Hepatocyte (in vitro differentiated cells): ENCODE measurements at regions not wholly inside any gene's neighbourhood (a gene's known extent, or its start where the extent isn't known, plus 50 kb on each side); places are given as distances from the start of the nearest gene placed in this dataset.

ENCODE experiments used
- DNase-seq: peaks from one replicate; pipeline ENCODE4 v3.0.0-alpha.2; 2016; ENCODE audit warnings: low spot score
- H2AFZ ChIP-seq: fragments of 200-600 bp; sonication (generic); 2 replicates; pipeline ENCODE4 v1.6.0; 2016; ENCODE audit warnings: antibody characterized with exemption, mild to moderate bottlenecking
- H3K27ac ChIP-seq: fragments of 200-600 bp; sonication (generic); 2 replicates; pipeline ENCODE4 v1.5.1; 2016; ENCODE audit warnings: mild to moderate bottlenecking
- H3K27me3 ChIP-seq: fragments of 200-600 bp; sonication (generic); 2 replicates; pipeline ENCODE4 v1.6.1; 2016
- H3K36me3 ChIP-seq: fragments of 200-600 bp; sonication (generic); replicated peaks from 2 replicates; pipeline ENCODE4 v1.5.1; 2016; ENCODE audit warnings: low read depth; ENCODE audit not compliant: insufficient read depth
- H3K4me1 ChIP-seq: fragments of 200-600 bp; sonication (generic); 2 replicates; pipeline ENCODE4 v1.5.1; 2016; ENCODE audit warnings: mild to moderate bottlenecking, moderate library complexity; ENCODE audit not compliant: insufficient read depth
- H3K4me2 ChIP-seq: fragments of 200-600 bp; sonication (generic); 2 replicates; pipeline ENCODE4 v1.6.0; 2016
- H3K4me3 ChIP-seq: fragments of 200-600 bp; sonication (generic); 2 replicates; pipeline ENCODE4 v1.5.1; 2016; ENCODE audit warnings: mild to moderate bottlenecking
- H3K79me2 ChIP-seq: fragments of 200-600 bp; sonication (generic); 2 replicates; pipeline ENCODE4 v1.6.0; 2017; ENCODE audit warnings: mild to moderate bottlenecking
- H3K9me2 ChIP-seq: fragments of 200-600 bp; sonication (generic); replicated peaks from 2 replicates; pipeline ENCODE4 v1.6.0; 2017; ENCODE audit warnings: mild to moderate bottlenecking; ENCODE audit not compliant: insufficient read depth
- H3K9me3 ChIP-seq: fragments of 200-600 bp; sonication (generic); 2 replicates; pipeline ENCODE4 v1.5.1; 2016; ENCODE audit warnings: low read depth, mild to moderate bottlenecking
- H4K20me1 ChIP-seq: fragments of 200-600 bp; sonication (generic); 2 replicates; pipeline ENCODE4 v1.6.0; 2016; ENCODE audit warnings: mild to moderate bottlenecking; ENCODE audit not compliant: insufficient read depth, poor library complexity, severe bottlenecking
- EZH2 ChIP-seq: fragments of 200-600 bp; sonication (generic); IDR thresholded peaks from 2 replicates; pipeline ENCODE4 v1.6.1; 2016; ENCODE audit warnings: antibody characterized with exemption, mild to moderate bottlenecking, borderline replicate concordance
- EZH2phosphoT487 ChIP-seq: fragments of 200-600 bp; sonication (generic); IDR thresholded peaks from one replicate; pipeline ENCODE4 v1.6.1; 2018; ENCODE audit warnings: antibody characterized with exemption, mild to moderate bottlenecking, low read depth, moderate library complexity; ENCODE audit not compliant: unreplicated experiment, severe bottlenecking
- WGBS: methylation state at CpG from one replicate; pipeline ENCODE4 v1.1.6; 2016; ENCODE audit warnings: low lambda C conversion rate; ENCODE audit errors: missing lambda C conversion rate; 5-methylcytosine and 5-hydroxymethylcytosine counted together
- TF ChIP-seq, protein P1 (sequence below): fragments of 200-600 bp; sonication (generic); IDR thresholded peaks from 2 replicates; pipeline ENCODE4 v1.5.1; 2016; ENCODE audit warnings: antibody characterized with exemption, mild to moderate bottlenecking; ENCODE audit not compliant: poor library complexity

DNA sequence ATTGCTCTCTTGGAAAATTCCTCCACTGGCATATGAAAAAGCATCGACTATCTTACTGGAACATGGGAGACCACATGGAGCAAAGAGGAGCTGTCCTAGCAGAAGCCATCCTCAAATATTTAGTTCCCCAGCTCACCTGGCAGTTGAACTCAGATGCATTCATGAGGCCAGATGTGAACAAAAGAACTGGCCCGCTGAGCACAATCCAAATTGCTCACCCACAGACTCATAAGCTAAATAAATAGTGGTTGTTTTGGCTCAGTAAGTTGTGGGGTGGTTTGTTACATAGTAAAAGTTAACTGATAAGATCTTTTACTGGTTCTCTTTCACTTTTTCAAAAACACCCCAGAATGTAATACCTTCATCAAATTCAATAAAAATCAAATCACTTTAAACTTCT lies 108.6 kb upstream of the CWC22 start:
- H3K79me2 ChIP-seq, result no peaks in the 10 kb centered on the region
- WGBS, result 80% methylated on average over 2 of the region's 2 CpGs

DNA sequence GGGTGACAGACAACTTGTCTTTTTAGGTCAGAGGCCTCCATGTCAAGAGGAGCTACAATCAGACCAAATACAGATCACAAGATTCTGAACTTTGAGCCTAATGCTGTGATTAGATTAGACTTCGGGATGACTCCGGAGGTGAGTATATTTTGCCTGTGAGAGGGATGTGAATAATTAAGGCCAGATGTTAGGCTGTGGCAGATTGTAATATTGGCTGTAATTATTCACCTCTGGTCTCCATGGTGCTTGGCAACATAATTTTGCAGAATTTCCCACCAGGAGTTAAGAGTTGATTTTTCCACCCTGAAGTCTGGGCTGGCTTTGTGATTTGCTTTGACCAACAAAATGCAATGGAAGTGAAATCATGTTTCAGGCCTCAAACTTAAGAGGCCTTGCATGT lies 108.2 kb upstream of the CWC22 start:
- no peaks in the 10 kb centered on the region for H3K36me3 ChIP-seq
- TF ChIP-seq EZH2, result no peak
- TF ChIP-seq, protein P1, sequence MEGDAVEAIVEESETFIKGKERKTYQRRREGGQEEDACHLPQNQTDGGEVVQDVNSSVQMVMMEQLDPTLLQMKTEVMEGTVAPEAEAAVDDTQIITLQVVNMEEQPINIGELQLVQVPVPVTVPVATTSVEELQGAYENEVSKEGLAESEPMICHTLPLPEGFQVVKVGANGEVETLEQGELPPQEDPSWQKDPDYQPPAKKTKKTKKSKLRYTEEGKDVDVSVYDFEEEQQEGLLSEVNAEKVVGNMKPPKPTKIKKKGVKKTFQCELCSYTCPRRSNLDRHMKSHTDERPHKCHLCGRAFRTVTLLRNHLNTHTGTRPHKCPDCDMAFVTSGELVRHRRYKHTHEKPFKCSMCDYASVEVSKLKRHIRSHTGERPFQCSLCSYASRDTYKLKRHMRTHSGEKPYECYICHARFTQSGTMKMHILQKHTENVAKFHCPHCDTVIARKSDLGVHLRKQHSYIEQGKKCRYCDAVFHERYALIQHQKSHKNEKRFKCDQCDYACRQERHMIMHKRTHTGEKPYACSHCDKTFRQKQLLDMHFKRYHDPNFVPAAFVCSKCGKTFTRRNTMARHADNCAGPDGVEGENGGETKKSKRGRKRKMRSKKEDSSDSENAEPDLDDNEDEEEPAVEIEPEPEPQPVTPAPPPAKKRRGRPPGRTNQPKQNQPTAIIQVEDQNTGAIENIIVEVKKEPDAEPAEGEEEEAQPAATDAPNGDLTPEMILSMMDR, result no peak
- no peak for TF ChIP-seq EZH2phosphoT487
- H3K27ac ChIP-seq, result no peak overlapping the region
- H3K4me1 ChIP-seq, result no peaks in the 10 kb centered on the region
- no peaks in the 10 kb centered on the region for H3K27me3 ChIP-seq
- no peak overlapping the region for H3K4me2 ChIP-seq
- 66% methylated on average over 2 of the region's 2 CpGs for WGBS
- H3K4me3 ChIP-seq, result no peak overlapping the region
- no peaks in the 10 kb centered on the region for H3K9me2 ChIP-seq
- DNase-seq, result no peak
- no peaks in the 10 kb centered on the region for H3K79me2 ChIP-seq
- no peak overlapping the region for H2AFZ ChIP-seq
- no peaks in the 10 kb centered on the region for H3K9me3 ChIP-seq
- no peaks in the 10 kb centered on the region for H4K20me1 ChIP-seq

More for the DNA sequence above, 108.6 kb upstream of the CWC22 start:
- Histone ChIP-seq H3K27ac (no peak overlapping the region), H3K9me2 (no peaks in the 10 kb centered on the region), H3K36me3 (no peaks in the 10 kb centered on the region), H3K27me3 (no peaks in the 10 kb centered on the region), H3K4me3 (no peak overlapping the region), H3K4me2 (no peak overlapping the region), H3K9me3 (no peaks in the 10 kb centered on the region), H3K4me1 (no peaks in the 10 kb centered on the region), H2AFZ (no peak overlapping the region), H4K20me1 (no peaks in the 10 kb centered on the region)
- TF ChIP-seq EZH2 (no peak), EZH2phosphoT487 (no peak)
- TF ChIP-seq, protein P1, result no peak
- DNase-seq, result no peak

DNA sequence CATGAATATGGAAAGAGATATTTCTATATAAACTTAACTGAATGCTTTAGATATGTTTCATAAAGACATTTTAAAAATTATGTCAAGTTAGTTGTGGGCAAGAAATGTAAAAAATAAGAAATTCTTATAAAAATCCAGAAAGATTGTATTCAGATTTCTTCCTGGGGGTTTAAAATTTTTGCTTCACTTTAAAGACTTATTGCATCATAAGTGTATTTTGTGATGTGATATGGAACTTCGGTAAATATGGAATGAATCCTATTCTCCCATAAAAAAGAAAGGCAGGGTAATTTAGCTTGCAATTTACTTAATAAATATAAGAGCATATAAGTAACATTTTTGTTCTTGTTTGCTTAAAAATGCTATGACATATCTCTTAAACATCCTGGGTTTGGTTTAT lies 104.8 kb upstream of the CWC22 start:
- no peaks in the 10 kb centered on the region for H3K4me1 ChIP-seq
- WGBS, result 91% methylated on average over 1 of the region's 1 CpG
- no peaks in the 10 kb centered on the region for H3K9me2 ChIP-seq
- no peaks in the 10 kb centered on the region for H3K27me3 ChIP-seq
- H2AFZ ChIP-seq, result no peak overlapping the region
- no peak overlapping the region for H3K4me2 ChIP-seq
- TF ChIP-seq, protein P1, result no peak
- TF ChIP-seq EZH2phosphoT487 (no peak), EZH2 (no peak)
- DNase-seq, result no peak
- no peak overlapping the region for H3K4me3 ChIP-seq
- no peaks in the 10 kb centered on the region for H3K9me3 ChIP-seq
- no peaks in the 10 kb centered on the region for H3K36me3 ChIP-seq
- H4K20me1 ChIP-seq, result no peaks in the 10 kb centered on the region
- H3K79me2 ChIP-seq, result no peaks in the 10 kb centered on the region
- no peak overlapping the region for H3K27ac ChIP-seq

DNA sequence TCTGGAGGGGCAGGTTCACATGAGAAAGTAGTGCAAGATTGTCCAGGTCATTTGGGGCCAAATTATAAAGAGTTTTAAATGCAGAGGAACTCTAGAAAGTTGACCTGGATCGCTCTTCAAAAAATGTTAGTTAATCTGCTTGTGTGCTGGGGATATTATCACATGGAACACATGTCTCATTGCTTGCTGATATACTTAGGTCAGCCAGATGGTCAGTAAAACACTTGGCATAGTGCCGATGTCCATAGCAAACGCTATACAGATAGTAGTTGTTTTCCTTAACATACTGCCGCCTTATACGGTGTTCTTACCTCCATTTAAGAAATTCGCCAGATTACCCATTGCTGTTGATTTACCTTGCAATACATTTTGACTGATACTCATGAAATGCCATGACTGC lies 103.4 kb upstream of the CWC22 start:
- Histone ChIP-seq H4K20me1 (no peaks in the 10 kb centered on the region), H3K4me2 (no peak overlapping the region), H3K36me3 (no peaks in the 10 kb centered on the region), H2AFZ (no peak overlapping the region), H3K27ac (no peak overlapping the region), H3K9me3 (no peaks in the 10 kb centered on the region), H3K4me1 (no peaks in the 10 kb centered on the region), H3K79me2 (no peaks in the 10 kb centered on the region), H3K27me3 (no peaks in the 10 kb centered on the region), H3K9me2 (no peaks in the 10 kb centered on the region), H3K4me3 (no peak overlapping the region)
- 95% methylated on average over 6 of the region's 6 CpGs for WGBS
- DNase-seq, result no peak
- TF ChIP-seq EZH2phosphoT487 (no peak), EZH2 (no peak)
- TF ChIP-seq, protein P1, result no peak
